HG03558 (cell line): ENCODE measurements at regions not wholly inside any gene's neighbourhood (a gene's known extent, or its start where the extent isn't known, plus 50 kb on each side); places are given as distances from the start of the nearest gene placed in this dataset.

Experiments used
- ATAC-seq: cut with Tn5 transposase; IDR thresholded peaks from one replicate; pipeline ENCODE4 v1.9.1; 2021; ENCODE audit warnings: moderate number of reproducible peaks; ENCODE audit not compliant: unreplicated experiment; ENCODE audit errors: extremely low read depth

GRCh38 chr4:138935135-138935807, 80.3 kb upstream of the NOCT start:
- ATAC-seq, result no peak

DNA sequence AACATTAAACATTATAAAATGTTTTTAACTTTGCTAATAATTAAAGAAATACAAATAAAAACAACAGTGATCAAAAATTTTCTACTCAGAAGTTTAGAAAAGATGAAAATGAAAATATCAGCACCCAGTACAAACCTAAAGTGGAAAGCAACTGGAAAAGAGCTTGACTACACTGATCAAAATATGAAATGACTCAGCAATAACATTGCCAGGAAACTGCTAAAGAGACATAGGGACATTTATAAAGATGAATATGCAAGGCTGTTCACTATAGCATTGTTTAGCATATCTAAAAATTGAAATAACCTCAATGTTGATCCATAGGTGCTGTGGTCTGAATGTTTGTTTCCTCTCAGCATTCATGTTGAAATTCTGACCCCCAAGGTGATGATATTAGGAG, 88.5 kb upstream of the NOCT start:
- ATAC-seq, result no peak

GRCh38 chr4:138925495-138925894, 90.1 kb upstream of the NOCT start:
- ATAC-seq, result no peak

DNA sequence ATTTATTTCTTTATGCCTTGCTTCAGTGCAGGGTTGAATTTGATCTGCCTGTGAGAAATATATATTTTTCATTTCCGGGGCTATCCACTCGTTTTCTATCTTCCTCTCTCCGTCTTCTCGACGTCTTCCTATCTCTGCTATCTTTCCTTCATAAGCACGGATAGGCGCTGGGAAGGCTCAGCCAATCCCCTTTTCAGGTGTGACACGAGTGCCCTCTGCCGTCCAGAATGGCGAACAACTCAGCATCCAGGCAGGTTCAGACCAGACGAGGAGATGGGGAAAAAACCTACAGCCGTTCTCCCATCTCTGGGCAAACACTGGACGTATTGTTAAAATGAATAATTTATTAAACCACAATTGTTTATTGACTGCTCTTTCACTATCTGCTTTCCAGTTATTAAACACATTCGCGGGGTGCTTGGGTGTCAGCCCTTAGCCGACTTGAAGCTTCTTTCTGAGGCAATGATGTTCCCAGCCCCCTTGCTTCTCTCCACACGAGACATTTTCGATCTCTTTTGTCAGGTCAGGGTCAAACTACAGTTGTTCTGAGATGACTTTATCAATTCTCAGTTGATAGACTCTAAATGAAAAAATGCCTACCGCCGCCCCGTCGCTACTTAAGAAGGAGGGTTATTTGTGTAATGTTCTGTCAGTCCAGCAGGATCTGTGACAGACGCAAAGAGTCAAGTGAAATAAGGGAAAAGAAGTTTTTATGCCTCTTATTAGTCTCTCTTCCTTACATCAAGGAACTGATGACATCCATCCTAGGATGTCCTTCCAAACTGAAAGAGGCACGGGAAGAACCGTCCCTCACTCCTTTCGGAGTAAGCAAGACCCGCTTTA, 96.3 kb upstream of the NOCT start:
- ATAC-seq, result peak; percentile 87

GRCh38 chr4:138918169-138918869, 97.3 kb upstream of the NOCT start:
- no peak for ATAC-seq

DNA sequence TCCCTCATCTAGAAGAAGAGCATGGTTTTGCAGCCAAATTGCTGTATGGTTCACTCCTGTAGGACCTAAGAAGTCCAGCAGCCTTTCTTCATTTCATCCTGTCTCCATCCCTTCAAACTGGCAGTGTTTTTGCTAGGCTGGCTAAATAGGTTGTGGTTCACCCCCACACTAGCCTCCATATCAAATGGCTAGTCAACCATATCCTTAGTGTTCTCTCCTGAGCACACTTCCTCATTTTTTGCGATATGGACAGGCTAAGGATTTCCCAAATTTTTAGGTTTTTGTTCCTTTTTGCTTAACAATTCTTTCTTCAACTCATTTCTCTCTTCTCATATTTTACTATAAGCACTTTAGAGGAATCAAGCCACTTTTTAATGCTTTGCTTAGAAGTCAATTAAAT, 98.8 kb upstream of the NOCT start:
- no peak for ATAC-seq

DNA sequence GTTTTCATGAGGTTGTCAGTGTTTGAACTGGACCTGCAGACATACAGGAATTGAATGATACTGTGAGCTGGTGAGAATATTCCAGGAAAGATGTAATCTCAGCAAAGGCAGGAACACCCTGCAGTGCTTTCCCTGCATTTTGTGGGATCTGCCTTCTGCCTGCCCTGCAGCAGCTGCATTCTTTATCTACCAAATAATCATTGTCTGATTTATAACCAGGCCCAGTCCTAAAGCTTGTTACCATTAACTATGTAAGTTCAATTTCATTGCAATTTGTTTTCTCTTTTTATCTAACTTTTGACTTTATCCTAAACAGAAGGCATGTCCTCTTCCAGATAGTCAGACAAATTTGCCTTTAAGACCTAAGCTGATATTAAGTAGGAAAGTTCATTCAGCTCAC, 99.8 kb upstream of the NOCT start:
- ATAC-seq, result no peak

- no peak for ATAC-seq
Measured at GRCh38 chr4:138912704-138913340, 102.8 kb upstream of the NOCT start.

GRCh38 chr4:138911909-138912703, 103.5 kb upstream of the NOCT start:
- ATAC-seq, result no peak

- ATAC-seq, result no peak
Measured at GRCh38 chr4:138910914-138911336, 104.7 kb upstream of the NOCT start.

GRCh38 chr4:138910195-138910913, 105.2 kb upstream of the NOCT start:
- no peak for ATAC-seq

- no peak for ATAC-seq
Measured at GRCh38 chr4:138909587-138909986, 106.0 kb upstream of the NOCT start.

GRCh38 chr4:138908134-138908533, 107.4 kb upstream of the NOCT start:
- ATAC-seq, result no peak

GRCh38 chr4:138907174-138907573, 108.4 kb upstream of the NOCT start:
- no peak for ATAC-seq

- ATAC-seq, result no peak
Measured at GRCh38 chr4:138904793-138905192, 110.8 kb upstream of the NOCT start.

- ATAC-seq, result no peak
Measured at GRCh38 chr4:138903185-138903584, 112.4 kb upstream of the NOCT start.

DNA sequence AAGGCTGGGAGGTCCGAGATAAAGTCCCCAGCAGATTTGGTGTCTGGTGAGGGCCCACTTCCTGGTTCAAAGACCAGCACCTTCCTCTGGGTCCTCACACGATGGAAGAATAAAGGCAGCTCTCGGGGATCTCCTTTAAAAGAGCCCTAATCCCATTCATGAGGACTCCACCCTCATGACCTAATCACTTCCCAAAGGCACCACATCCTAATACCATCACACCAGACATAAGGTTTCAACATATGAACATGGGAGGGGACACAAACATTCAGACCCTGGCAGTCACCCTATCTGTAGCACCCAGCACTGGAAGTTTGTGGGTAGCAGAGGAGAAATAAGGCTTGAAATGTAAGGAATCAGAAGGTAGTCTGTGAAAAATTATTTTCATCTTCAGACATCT, 112.9 kb upstream of the NOCT start:
- no peak for ATAC-seq

GRCh38 chr4:138901177-138901576, 114.4 kb upstream of the NOCT start:
- no peak for ATAC-seq

- ATAC-seq, result no peak
Measured at GRCh38 chr4:138899999-138900398, 115.6 kb upstream of the NOCT start.
